Loucy (cell line): ENCODE measurements at regions not wholly inside any gene's neighbourhood (a gene's known extent, or its start where the extent isn't known, plus 50 kb on each side); places are given as distances from the start of the nearest gene placed in this dataset.

Experiments used
- H2AFZ ChIP-seq: fragments of 200-600 bp; sonication (generic); 2 replicates; pipeline ENCODE4 v1.6.0; 2016; ENCODE audit warnings: antibody characterized with exemption, mild to moderate bottlenecking, low read length, moderate library complexity
- H3F3A ChIP-seq: fragments of 200-600 bp; 2 replicates; pipeline ENCODE4 v1.6.0; 2016; ENCODE audit warnings: antibody characterized with exemption, low read depth, mild to moderate bottlenecking
- H3K27me3 ChIP-seq: fragments of 200-600 bp; sonication (generic); 2 replicates; pipeline ENCODE4 v1.6.1; 2014; ENCODE audit warnings: low read length, mild to moderate bottlenecking; ENCODE audit not compliant: insufficient read depth, poor library complexity, severe bottlenecking
- H3K36me3 ChIP-seq: fragments of 200-600 bp; sonication (generic); 2 replicates; pipeline ENCODE4 v1.6.1; 2016; ENCODE audit warnings: low read length; ENCODE audit not compliant: insufficient read depth
- H3K4me1 ChIP-seq: fragments of 200-600 bp; sonication (generic); 2 replicates; pipeline ENCODE4 v1.5.1; 2014; ENCODE audit warnings: low read length, mild to moderate bottlenecking; ENCODE audit not compliant: insufficient read depth, poor library complexity, severe bottlenecking
- H3K4me2 ChIP-seq: fragments of 200-600 bp; sonication (generic); 2 replicates; pipeline ENCODE4 v1.6.0; 2014; ENCODE audit warnings: antibody characterized with exemption, low read length, low read depth, mild to moderate bottlenecking; ENCODE audit not compliant: poor library complexity, severe bottlenecking
- H3K4me3 ChIP-seq: fragments of 200-600 bp; sonication (generic); 2 replicates; pipeline ENCODE4 v1.5.1; 2014; ENCODE audit warnings: low read length, mild to moderate bottlenecking, mixed read lengths; ENCODE audit not compliant: poor library complexity, severe bottlenecking
- H3K79me2 ChIP-seq: fragments of 200-600 bp; sonication (generic); 2 replicates; pipeline ENCODE4 v1.6.1; 2014; ENCODE audit warnings: low read length; ENCODE audit not compliant: insufficient read depth
- H3K9ac ChIP-seq: fragments of 200-600 bp; sonication (generic); 2 replicates; pipeline ENCODE4 v1.6.0; 2014; ENCODE audit warnings: mild to moderate bottlenecking, low read depth, low read length, moderate library complexity; ENCODE audit not compliant: poor library complexity, severe bottlenecking
- H3K9me2 ChIP-seq: fragments of 200-600 bp; sonication (generic); replicated peaks from 2 replicates; pipeline ENCODE4 v1.6.1; 2016; ENCODE audit warnings: low read depth, low read length, mixed read lengths
- H3K9me3 ChIP-seq: fragments of 200-600 bp; sonication (generic); 2 replicates; pipeline ENCODE4 v1.6.1; 2014; ENCODE audit warnings: mild to moderate bottlenecking, antibody characterized with exemption, low read length, low read depth; ENCODE audit not compliant: insufficient read depth
- H4K20me1 ChIP-seq: fragments of 200-600 bp; sonication (generic); 2 replicates; pipeline ENCODE4 v1.6.0; 2014; ENCODE audit warnings: antibody characterized with exemption, low read length, mild to moderate bottlenecking; ENCODE audit not compliant: insufficient read depth, poor library complexity, severe bottlenecking
- EZH2phosphoT487 ChIP-seq: fragments of 200-600 bp; IDR thresholded peaks from 2 replicates; pipeline ENCODE4 v1.6.1; 2018; ENCODE audit warnings: antibody characterized with exemption, mild to moderate bottlenecking, moderate library complexity, borderline replicate concordance
- TF ChIP-seq, protein P1 (sequence below): fragments of 200-600 bp; sonication (generic); conservative IDR thresholded peaks from 2 replicates; pipeline ENCODE4 v1.5.1; 2014; ENCODE audit warnings: mild to moderate bottlenecking, antibody characterized with exemption, low read length

GRCh38 chr7:127064-127598 is 65.2 kb upstream of the FAM20C start:
- Histone ChIP-seq H2AFZ (no peak overlapping the region), H3F3A (no peaks in the 10 kb centered on the region), H3K9ac (no peak overlapping the region), H4K20me1 (no peaks in the 10 kb centered on the region), H3K9me3 (no peaks in the 10 kb centered on the region; the same call in 1 of the 2 replicates), H3K4me2 (no peak overlapping the region), H3K36me3 (no peaks in the 10 kb centered on the region), H3K9me2 (no peaks in the 10 kb centered on the region), H3K79me2 (no peaks in the 10 kb centered on the region), H3K4me3 (no peak overlapping the region), H3K4me1 (no peaks in the 10 kb centered on the region), H3K27me3 (no peaks in the 10 kb centered on the region)
- TF ChIP-seq, protein P1, sequence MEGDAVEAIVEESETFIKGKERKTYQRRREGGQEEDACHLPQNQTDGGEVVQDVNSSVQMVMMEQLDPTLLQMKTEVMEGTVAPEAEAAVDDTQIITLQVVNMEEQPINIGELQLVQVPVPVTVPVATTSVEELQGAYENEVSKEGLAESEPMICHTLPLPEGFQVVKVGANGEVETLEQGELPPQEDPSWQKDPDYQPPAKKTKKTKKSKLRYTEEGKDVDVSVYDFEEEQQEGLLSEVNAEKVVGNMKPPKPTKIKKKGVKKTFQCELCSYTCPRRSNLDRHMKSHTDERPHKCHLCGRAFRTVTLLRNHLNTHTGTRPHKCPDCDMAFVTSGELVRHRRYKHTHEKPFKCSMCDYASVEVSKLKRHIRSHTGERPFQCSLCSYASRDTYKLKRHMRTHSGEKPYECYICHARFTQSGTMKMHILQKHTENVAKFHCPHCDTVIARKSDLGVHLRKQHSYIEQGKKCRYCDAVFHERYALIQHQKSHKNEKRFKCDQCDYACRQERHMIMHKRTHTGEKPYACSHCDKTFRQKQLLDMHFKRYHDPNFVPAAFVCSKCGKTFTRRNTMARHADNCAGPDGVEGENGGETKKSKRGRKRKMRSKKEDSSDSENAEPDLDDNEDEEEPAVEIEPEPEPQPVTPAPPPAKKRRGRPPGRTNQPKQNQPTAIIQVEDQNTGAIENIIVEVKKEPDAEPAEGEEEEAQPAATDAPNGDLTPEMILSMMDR, result no peak
- TF ChIP-seq EZH2phosphoT487, result no peak

GRCh38 chr7:128171-129080 is 63.9 kb upstream of the FAM20C start:
- no peak overlapping the region for H3K9ac ChIP-seq
- no peaks in the 10 kb centered on the region for H3K79me2 ChIP-seq
- no peaks in the 10 kb centered on the region for H3K36me3 ChIP-seq
- no peak overlapping the region for H2AFZ ChIP-seq
- H4K20me1 ChIP-seq, result no peaks in the 10 kb centered on the region
- no peaks in the 10 kb centered on the region for H3K4me1 ChIP-seq
- H3F3A ChIP-seq, result no peaks in the 10 kb centered on the region
- H3K4me2 ChIP-seq, result no peak overlapping the region
- no peak overlapping the region for H3K4me3 ChIP-seq
- no peaks in the 10 kb centered on the region for H3K27me3 ChIP-seq
- no peak for TF ChIP-seq EZH2phosphoT487
- no peaks in the 10 kb centered on the region; the same call in 1 of the 2 replicates for H3K9me3 ChIP-seq
- H3K9me2 ChIP-seq, result no peaks in the 10 kb centered on the region

- no peaks in the 10 kb centered on the region for H3F3A ChIP-seq
- H3K4me2 ChIP-seq, result no peak overlapping the region
- no peak overlapping the region for H3K4me3 ChIP-seq
- TF ChIP-seq, protein P1, result no peak
- no peak for TF ChIP-seq EZH2phosphoT487
- no peaks in the 10 kb centered on the region for H3K79me2 ChIP-seq
- no peaks in the 10 kb centered on the region; the same call in 1 of the 2 replicates for H3K9me3 ChIP-seq
- H3K4me1 ChIP-seq, result no peaks in the 10 kb centered on the region
- H3K36me3 ChIP-seq, result no peaks in the 10 kb centered on the region
- no peaks in the 10 kb centered on the region for H4K20me1 ChIP-seq
- H3K9ac ChIP-seq, result no peak overlapping the region
- no peaks in the 10 kb centered on the region for H3K9me2 ChIP-seq
- no peaks in the 10 kb centered on the region for H3K27me3 ChIP-seq
- H2AFZ ChIP-seq, result no peak overlapping the region
These were observed 62.8 kb upstream of the FAM20C start for GRCh38 chr7:129366-130221.
